Breast epithelium (tissue), 3 donors: ENCODE measurements at regions not wholly inside any gene's neighbourhood (a gene's known extent, or its start where the extent isn't known, plus 50 kb on each side); places are given as distances from the start of the nearest gene placed in this dataset.

Source experiments
- CTCF ChIP-seq, 3 donors: fragments of 450-650 bp; IDR thresholded peaks; one replicate each; pipeline ENCODE4 v1.5.1; 2016 to 2017; ENCODE audit warnings: antibody characterized with exemption in 3 of 3, mild to moderate bottlenecking in 3 of 3, moderate library complexity in 3 of 3
- POLR2A ChIP-seq: fragments of 450-650 bp; IDR thresholded peaks from one replicate; pipeline ENCODE4 v1.6.1; 2016; ENCODE audit warnings: antibody characterized with exemption, mild to moderate bottlenecking, moderate library complexity
- POLR2AphosphoS5 ChIP-seq, 3 donors: sonication (generic); formaldehyde crosslinking; IDR thresholded peaks; one replicate each; pipeline ENCODE4 v1.6.1; 2017; ENCODE audit warnings: antibody characterized with exemption in 3 of 3

DNA sequence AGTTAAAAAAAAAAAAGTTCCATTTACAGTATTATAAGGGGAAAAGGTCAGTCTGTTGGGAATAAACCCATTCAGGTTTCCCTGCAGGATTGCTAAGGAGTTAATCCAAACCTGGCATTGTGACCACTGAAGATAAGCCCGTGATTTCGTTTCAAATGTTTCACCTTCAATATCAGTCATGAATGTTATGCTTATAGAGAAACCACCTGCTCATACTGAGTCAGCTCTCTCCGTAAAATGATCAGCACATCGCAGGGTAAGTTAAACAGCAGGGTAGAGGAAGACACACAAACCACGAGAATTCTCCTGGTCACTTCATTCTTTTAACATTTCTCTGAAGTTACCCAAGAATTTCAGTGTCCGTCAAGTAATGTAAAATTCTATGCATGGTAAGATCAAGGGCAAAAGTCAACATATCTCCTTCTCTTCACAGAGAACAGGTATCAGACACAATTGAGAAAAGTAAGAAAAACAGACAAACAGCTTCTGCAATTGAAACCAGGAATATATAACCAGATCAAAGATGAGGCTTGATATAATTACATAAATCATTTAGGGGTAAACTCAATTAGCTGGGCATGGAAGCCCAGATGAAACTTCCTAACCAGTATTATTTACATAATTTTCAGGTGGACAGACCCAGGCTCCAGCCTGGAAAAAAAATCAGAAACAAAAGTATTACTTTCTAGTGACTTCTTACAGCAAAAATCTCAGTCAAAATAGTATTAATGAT, 67.6 kb upstream of the ARHGEF3 start:
- TF ChIP-seq POLR2A (no peak), CTCF (IDR thresholded peaks at IDR 0.05) (no peak), POLR2AphosphoS5 (IDR thresholded peaks at IDR 0.05) (no peak)
